ENCODE measurements at regions not wholly inside any gene's neighbourhood (a gene's known extent, or its start where the extent isn't known, plus 50 kb on each side); places are given as distances from the start of the nearest gene placed in this dataset.
"Not testable (repeated sequence)": the region's sequence is repeated elsewhere in the genome, so short reads cannot be mapped to it uniquely, and the experiment has no call there.

DNA sequence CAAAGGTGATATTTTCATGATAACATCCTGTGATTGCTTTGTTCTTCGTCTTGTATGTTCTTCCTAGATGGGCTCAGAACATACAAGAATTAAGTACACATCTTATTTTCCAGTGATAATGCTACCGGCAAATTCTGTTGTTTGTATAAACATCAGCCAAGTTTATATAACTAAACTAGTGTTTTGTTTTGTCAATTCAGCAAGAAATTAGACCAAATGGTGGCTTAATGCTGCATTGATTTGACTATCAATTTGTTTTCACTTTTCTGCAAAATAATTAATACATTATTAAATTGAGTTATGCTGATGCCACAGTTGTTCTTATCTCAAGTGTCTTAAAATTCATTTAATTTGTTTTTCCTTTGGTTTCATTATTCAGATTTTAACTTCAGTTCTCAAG is 177.7 kb downstream of the OR4F29 start:
- H3K27me3 Mint-ChIP-seq (ENCODE audit: insufficient read depth); DNase-seq (ENCODE audit: low spot score); H3K4me3 Mint-ChIP-seq; H3K27ac Mint-ChIP-seq; H3K4me1 Mint-ChIP-seq (ENCODE audit: low read depth); intact Hi-C loops (cut with micrococcal nuclease); H3K36me3 Mint-ChIP-seq (ENCODE audit: low read depth); H3K9me3 Mint-ChIP-seq: not testable (repeated sequence)

DNA sequence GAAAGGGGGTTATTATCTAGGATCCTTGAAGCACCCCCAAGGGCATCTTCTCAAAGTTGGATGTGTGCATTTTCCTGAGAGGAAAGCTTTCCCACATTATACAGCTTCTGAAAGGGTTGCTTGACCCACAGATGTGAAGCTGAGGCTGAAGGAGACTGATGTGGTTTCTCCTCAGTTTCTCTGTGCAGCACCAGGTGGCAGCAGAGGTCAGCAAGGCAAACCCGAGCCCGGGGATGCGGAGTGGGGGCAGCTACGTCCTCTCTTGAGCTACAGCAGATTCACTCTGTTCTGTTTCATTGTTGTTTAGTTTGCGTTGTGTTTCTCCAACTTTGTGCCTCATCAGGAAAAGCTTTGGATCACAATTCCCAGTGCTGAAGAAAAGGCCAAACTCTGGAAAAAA is 183.7 kb downstream of the OR4F29 start:
- H3K27ac Mint-ChIP-seq; H3K9me3 Mint-ChIP-seq; H3K4me1 Mint-ChIP-seq (ENCODE audit: low read depth); intact Hi-C loops (cut with micrococcal nuclease); H3K4me3 Mint-ChIP-seq; H3K27me3 Mint-ChIP-seq (ENCODE audit: insufficient read depth); H3K36me3 Mint-ChIP-seq (ENCODE audit: low read depth): not testable (repeated sequence)
- DNase-seq (ENCODE audit: low spot score), result peak; percentile 53

Measured in activated T-helper 1 cell treated with anti-CD3 and anti-CD28 coated beads, Interleukin-12 subunit alpha, Interleukin-12 subunit beta, Interleukin-2, Interleukin-4 antibody, amounts not matched to agents 30 ng/mL and 10 ng/mL and 1 ng/mL, durations not matched to agents 14 hours and 24 hours and 36 hours (primary cell).